Renal cortex interstitium (tissue), 11 donors: ENCODE measurements at regions not wholly inside any gene's neighbourhood (a gene's known extent, or its start where the extent isn't known, plus 50 kb on each side); places are given as distances from the start of the nearest gene placed in this dataset.
"Not testable (repeated sequence)": the region's sequence is repeated elsewhere in the genome, so short reads cannot be mapped to it uniquely, and the experiment has no call there.

ENCODE experiments used
- DNase-seq, 11 donors: peaks; one replicate each; pipeline ENCODE4 v3.0.0-alpha.2; 2013; ENCODE audit warnings: low read depth in 9 of 11, low spot score in 4 of 11; ENCODE audit errors: extremely low read depth in 1 of 11

GRCh38 chr1:232149287-232150201, 480.4 kb downstream of the SIPA1L2 start:
- DNase-seq: no peak

- no peak for DNase-seq
Measured at GRCh38 chr1:232147215-232147614, 482.7 kb downstream of the SIPA1L2 start.

DNA sequence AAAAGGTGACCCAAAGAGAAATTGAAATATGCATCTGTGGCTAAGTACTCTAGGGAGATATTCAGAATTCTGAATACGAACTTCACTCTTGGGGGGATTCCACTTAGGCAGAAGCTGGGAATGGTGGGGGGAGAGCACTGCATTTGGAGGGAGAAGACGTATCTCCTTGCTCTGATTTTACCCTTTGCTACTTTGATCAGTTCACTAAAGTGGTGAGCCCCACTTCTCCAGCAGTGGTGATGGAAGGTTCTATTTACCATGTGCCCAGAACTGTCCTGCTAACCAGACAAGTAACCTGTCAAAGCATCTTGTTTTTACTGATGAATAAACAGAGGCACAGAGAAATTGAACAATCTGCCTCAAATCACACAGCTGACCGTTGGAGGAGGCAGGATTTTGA, 483.4 kb downstream of the SIPA1L2 start:
- DNase-seq: no peak

- no peak for DNase-seq
Measured at GRCh38 chr1:232145768-232146167, 484.2 kb downstream of the SIPA1L2 start.

DNA sequence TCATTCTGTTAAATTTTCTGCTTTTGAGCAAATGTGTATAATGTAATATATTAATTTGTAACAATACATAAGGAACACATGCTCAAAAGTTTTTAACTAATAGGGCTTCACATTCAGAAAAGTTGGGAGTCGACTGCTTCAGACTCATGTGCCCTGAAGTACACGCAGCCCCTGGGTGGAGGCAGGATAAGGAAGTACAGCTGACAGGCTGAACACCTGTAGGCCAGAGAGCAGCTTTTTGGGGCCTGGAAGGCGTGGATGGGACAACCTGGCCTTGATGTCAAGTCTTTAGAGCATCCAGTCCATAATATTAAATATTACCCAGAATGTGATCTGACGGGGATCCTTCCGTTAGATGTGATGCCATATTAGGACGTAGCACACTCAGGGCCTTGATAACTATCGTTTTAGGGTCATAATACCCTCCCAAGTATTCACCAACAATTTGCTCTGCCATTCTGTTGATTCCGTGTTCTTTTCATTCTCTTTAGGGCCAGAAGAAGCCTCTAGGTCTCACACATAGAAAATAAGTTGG, 485.2 kb downstream of the SIPA1L2 start:
- no peak for DNase-seq

DNA sequence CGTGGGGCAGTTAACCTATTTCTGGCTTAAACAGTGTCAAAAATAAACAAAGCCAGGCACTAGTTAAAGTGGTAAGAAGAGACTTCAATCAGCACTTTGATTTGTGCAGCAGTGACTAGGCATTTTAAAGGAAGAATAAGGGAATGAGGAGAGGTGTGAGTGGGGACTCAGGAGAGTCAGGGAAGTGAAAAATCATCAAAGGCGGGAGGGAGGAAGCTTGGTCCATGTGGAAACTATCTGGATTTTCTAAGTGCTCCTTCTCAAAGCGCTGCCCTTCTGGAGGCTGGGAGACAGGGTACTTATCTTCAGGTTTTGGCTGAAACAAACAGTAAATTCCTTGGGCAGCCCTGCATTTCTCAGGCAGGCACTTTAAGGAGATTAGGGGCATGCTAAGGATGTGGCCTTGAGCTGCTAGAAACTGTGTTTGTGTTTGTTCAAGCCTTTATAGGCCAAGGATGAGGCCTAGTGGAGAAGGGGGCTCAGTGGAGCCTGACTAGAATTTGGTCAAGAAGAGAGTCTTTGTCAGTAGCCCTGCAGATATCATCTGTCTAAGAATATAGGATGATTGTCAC, 486.5 kb downstream of the SIPA1L2 start:
- no peak for DNase-seq

GRCh38 chr1:232142403-232143314, 487.3 kb downstream of the SIPA1L2 start:
- no peak for DNase-seq

DNA sequence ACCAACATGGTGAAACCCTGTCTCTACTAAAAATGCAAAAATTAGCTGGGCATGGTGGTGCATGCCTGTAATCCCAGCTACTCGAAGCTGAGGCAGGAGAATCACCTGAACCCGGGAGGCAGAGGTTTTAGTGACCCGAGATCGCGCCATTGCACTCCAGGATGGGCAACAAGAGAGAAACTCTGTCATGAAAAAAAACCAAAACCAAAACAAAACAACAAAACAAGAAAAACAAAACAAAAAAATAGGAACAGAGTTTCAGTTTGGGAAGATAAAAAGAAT, 488.8 kb downstream of the SIPA1L2 start:
- DNase-seq: not testable (repeated sequence)

DNA sequence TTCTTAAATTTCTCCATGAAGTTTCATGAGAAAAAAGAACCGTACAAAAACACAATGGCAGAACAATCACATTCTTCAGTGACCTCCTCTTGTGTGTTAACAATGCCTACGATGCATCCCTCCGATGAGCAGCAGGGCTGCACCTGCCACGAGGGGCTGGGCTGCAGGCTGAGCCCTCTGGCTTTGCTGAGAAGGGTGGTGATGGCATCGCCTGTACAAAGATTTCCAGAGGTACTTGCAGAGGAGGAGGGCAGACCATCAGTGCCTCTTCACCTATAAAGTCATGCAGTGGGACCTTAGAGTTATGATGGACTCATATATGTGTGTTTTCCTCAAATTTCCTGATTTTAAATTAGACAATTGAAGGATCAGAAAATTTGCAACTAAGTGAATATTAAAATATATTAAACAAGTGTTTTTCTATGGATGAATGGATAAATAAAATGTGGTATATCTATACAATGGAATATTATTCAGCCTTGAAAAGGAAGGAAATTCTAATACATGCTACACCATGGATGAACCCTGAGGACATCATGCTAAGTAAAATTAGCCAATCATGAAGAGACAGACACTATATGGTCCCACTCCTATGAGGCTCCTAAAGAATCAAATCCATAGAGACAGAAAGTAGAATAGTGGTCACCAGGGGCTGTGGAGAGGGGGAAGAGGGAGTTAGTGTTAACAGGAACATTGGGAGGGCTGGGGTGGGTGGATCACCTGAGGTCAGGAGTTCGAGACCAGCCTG, 489.3 kb downstream of the SIPA1L2 start:
- DNase-seq: no peak

- DNase-seq: no peak
Measured at GRCh38 chr1:232139444-232139843, 490.5 kb downstream of the SIPA1L2 start.

DNA sequence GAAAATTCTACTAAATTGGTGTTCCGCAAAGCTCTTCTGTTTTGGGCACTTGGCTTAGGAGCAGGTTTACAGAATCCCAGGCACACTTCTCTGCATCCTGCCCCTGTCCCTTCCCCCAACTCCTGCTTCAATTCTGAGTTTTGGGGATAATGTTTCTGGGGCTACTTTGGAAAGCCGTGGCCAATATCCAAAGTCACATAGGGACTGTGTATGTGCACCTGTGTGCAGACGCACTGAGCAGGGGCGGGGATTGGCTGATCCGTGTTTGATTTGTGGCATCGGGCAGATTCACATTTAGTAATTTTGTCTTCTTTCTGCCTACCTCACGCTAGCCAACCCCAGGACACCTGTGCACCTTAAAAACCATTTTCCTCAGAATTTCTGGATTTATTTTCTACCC, 491.9 kb downstream of the SIPA1L2 start:
- DNase-seq: no peak

DNA sequence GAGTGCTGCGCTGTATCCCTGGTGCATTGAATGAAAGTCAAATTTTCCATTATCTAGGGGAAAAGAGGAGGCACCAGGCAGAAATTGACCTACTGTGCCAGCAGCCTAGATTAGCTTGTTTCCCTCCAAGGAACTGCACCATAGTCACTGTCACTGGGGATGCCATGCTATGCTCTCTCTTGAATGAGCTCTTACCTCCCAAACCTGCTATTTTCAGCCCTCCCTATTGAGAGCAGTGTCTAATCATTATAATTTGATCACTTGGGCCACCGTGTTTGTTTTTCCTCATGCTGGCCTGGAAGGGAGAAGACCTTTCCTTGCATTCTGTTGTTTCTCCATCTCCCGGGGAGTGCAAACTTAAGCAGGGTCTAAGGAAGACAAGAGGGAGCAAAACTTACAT, 492.9 kb downstream of the SIPA1L2 start:
- no peak for DNase-seq

DNA sequence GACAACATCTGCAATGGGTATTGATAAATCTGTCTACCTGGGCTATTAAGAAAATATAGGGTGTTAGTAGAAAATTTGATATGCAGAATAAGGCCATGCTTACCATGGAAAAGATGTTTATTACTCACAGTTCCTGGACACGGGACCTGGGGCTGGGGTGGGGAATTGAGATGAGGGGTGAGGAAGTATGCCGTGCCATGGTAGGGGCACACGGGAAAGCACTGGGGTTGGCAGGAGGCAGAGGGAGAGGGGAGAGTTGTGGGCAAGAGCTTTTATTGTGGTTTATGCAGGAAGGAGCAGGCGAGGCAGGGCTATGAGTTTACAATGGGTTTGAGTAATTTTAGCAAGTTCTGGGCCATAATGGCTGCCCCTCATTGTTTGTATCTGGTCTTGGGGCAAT, 493.8 kb downstream of the SIPA1L2 start:
- no peak for DNase-seq

GRCh38 chr1:232134365-232134764, 495.6 kb downstream of the SIPA1L2 start:
- no peak for DNase-seq

- DNase-seq: no peak
Measured at GRCh38 chr1:232132572-232132971, 497.4 kb downstream of the SIPA1L2 start.

- DNase-seq: no peak
Measured at GRCh38 chr1:232131715-232132391, 498.1 kb downstream of the SIPA1L2 start.

DNA sequence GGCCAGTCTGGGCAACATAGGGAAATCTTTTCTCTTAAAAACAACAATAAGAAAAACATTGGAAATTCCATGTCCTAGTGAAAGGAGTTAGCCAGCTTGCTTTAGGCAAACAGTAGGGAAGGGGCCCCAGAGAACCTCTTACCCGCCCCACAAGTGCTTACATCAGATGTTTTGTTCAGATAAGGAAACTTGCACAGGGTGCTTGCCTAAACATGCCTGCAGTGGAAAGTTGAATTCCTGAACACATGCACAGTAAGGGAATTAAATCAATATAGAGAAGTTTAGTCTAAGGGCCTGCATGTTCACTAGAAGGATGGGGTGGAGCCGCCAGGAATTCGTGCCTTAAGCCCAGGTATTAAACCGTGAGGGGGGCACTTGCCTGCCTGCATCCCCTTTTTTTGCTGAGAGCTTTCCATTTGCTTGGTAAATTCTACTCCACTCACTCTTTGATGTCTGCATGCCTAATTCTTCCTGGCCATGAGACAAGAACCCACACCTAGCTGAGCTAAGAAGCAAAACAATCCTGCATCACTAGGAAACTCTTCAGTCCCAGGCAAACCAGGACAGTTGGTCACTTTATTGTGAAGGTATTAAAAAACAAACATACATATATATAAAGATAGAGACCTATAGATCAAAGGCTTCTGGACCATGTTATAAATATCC, 499.0 kb downstream of the SIPA1L2 start:
- DNase-seq: no peak

DNA sequence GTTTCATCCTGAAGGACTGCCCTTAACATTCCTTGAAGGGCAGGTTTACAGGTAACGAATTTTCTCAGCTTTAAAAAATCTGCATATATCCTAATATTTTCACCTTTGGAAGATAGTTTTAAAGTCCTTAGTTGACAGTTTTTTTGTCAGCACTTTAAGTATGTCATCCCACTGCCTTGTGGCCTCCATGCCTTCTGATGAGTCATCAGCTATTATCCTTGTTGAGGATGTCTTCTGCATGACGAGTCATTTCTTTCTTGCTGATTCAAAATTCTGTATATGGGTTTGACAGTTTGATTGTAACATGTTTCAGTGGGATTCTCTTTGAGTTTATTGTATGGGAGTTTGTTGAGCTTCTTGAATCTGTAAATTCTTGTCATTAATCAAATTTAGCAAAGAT, 500.6 kb downstream of the DISC1 start:
- DNase-seq: no peak
